ENCODE measurements at regions not wholly inside any gene's neighbourhood (a gene's known extent, or its start where the extent isn't known, plus 50 kb on each side); places are given as distances from the start of the nearest gene placed in this dataset.

GRCh38 chr15:29472901-29473445, 203.4 kb upstream of the NSMCE3 start:
- TF ChIP-seq CTCF (IDR thresholded peaks at IDR 0.05) (no peak), POLR2A (IDR thresholded peaks at IDR 0.05) (no peak), POLR2AphosphoS5 (IDR thresholded peaks at IDR 0.05) (no peak), EP300 (IDR thresholded peaks at IDR 0.05) (no peak)

Data from sigmoid colon (tissue), 4 donors.